Right lobe of liver (tissue), 4 donors: ENCODE measurements at regions not wholly inside any gene's neighbourhood (a gene's known extent, or its start where the extent isn't known, plus 50 kb on each side); places are given as distances from the start of the nearest gene placed in this dataset.

Experiments
- POLR2A ChIP-seq: fragments of 450-650 bp; IDR thresholded peaks from one replicate; pipeline ENCODE4 v1.6.1; 2017; ENCODE audit warnings: antibody characterized with exemption, mild to moderate bottlenecking
- TF ChIP-seq, protein P1 (sequence below), 4 donors: fragments of 200-600 bp in 3 of 4; fragments of 450-650 bp in 1 of 4; IDR thresholded peaks; one replicate each; pipeline versions ENCODE4 v1.5.1 to v1.8.0; 2016 to 2022; ENCODE audit warnings: antibody characterized with exemption in 4 of 4, mild to moderate bottlenecking in 2 of 4
- donor health status: DM: no; HTN: no; CAD: no.
- donor health status: DM: no; HTN: no; CAD: no.
- donor health status: DM: no; HTN: yes; CAD: no.

DNA sequence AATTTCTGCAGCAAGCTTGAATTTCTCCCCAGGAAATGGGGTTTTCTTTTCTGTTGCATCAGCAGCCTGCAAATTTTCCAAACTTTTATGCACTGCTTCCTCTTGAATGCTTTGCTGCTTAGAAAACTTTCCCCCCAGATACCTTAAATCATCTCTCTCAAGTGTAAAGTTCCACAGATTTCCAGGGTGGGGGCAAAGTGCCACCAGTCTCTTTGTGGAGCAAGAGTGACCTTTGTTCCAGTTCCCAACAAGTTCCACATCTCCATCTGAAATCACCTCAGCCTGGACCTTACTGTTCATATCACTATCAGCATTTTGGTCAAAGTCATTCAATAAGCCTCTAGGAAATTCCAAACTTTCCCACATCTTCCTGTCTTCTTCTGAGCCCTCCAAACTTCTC lies 241.6 kb upstream of the TMTC1 start:
- TF ChIP-seq, protein P1, sequence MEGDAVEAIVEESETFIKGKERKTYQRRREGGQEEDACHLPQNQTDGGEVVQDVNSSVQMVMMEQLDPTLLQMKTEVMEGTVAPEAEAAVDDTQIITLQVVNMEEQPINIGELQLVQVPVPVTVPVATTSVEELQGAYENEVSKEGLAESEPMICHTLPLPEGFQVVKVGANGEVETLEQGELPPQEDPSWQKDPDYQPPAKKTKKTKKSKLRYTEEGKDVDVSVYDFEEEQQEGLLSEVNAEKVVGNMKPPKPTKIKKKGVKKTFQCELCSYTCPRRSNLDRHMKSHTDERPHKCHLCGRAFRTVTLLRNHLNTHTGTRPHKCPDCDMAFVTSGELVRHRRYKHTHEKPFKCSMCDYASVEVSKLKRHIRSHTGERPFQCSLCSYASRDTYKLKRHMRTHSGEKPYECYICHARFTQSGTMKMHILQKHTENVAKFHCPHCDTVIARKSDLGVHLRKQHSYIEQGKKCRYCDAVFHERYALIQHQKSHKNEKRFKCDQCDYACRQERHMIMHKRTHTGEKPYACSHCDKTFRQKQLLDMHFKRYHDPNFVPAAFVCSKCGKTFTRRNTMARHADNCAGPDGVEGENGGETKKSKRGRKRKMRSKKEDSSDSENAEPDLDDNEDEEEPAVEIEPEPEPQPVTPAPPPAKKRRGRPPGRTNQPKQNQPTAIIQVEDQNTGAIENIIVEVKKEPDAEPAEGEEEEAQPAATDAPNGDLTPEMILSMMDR (IDR thresholded peaks at IDR 0.05), result no peak
- TF ChIP-seq POLR2A, result no peak
